ENCODE measurements at regions not wholly inside any gene's neighbourhood (a gene's known extent, or its start where the extent isn't known, plus 50 kb on each side); places are given as distances from the start of the nearest gene placed in this dataset.
A peak's percentile ranks its signal among the peaks of the same experiment; 100 is the strongest.

DNA sequence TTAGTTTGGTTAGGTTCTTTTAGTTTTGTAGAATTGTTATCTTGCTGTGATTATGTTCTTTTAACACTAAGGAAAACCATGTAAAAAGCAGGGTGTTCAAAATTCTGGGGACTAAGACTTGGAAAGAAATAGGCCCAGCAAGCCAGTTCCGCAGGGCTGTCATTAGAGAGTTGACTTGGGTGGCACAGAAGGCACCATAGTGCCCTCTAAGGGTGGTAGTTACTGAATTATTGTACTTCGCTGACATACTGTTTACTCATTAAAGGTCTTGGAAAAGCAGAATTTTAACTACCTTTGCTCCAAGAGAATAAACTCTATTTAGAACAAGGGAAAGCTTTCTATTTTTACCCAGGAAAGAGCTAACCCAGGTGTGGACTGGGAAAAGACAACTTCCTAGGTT is 86.5 kb downstream of the OTUD1 start:
- peak; percentile 60 for TF ChIP-seq CTCF (conservative IDR thresholded peaks at IDR 0.05)
- TF ChIP-seq EZH2 (IDR thresholded peaks at IDR 0.05; ENCODE audit: low read depth) = no peak
